Fibroblast of skin of scalp (primary cell): ENCODE measurements at regions not wholly inside any gene's neighbourhood (a gene's known extent, or its start where the extent isn't known, plus 50 kb on each side); places are given as distances from the start of the nearest gene placed in this dataset.

ENCODE experiments used
- DNase-seq: peaks from one replicate; pipeline ENCODE4 v3.0.0-alpha.2; 2013

DNA sequence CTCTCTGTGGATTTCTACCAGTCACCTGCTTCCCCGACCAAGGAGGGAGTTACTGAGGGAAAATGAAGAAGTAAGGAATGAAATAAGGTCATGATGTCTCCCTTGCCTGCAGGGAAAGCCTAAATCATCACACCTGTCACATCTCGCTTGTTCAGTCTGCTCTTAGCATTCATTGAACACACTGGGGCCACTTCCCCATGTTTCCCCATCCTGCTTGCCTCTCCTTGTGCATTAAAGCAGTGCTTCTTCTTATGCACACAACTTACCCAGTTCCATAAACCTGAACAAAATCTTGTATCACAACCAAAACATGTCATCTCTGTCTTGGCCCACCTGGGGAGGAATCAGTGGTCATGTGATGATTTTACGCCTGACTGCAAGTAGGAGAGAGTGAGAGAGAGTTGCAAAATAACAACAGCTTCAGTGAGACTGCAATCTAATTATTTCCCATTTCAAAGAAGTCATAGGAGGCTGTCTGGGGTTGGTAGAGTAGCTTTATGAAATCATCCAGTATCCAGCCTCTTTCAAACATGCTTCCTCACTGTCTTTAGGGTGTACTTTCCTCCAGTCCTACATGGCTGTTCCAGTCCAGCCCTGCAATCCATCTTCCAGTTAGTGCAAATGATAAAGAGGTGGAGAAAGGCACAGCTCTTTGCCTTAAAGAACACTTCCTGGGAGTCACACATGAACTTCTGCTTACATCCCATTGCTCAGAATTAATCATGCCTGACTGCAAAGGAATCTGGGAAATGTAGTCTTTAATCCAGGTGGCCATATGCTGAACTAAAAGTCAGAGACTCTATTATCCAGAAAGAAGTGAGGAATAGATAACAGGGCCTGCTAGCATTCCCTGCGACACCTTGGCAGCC, 220.1 kb downstream of the HAUS1 start:
- DNase-seq = peak; percentile 64

DNA sequence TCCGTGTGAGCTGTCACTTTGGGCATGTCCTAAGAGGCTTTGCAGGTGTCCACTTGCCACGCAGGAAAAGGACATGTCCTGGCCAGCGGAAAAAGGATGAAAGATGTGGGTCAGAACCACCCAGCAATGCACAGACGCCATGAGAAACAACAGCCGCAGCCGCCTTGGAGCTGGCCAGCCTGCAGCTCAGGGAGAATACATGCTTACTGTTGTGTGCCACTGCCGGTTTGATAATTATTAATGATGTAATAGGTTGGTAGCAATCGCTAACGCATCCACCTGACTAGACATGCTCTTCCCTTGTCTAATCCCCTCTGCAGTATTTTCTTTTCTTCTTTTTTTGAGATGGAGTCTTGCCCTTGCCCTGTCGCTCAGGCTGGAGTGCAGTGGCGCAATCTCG, 221.7 kb downstream of the HAUS1 start:
- no peak for DNase-seq

GRCh38 chr18:46329736-46330246, 225.6 kb downstream of the HAUS1 start:
- no peak for DNase-seq

DNA sequence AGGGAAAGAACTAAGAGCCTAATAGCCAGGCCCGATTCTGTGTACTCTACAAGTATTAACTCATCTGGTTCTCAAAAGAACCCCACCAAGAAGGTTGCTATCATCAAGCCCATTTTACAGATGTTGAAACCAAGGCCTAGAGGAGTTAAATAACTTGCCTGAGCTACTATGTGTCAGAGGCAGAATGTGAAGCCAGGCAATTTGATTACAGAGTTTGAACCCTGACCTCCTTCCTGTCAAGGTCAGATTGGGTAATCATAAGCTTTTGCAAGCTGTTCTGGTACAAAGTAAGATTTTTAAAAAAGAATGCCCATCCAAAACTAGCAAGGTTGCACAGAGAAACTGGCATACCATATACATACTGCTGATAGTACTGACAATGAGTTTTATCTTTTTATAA, 227.1 kb downstream of the HAUS1 start:
- DNase-seq = no peak

GRCh38 chr18:46332286-46332801, 228.2 kb downstream of the HAUS1 start:
- no peak for DNase-seq

GRCh38 chr18:46332921-46333341, 228.7 kb downstream of the HAUS1 start:
- no peak for DNase-seq

DNA sequence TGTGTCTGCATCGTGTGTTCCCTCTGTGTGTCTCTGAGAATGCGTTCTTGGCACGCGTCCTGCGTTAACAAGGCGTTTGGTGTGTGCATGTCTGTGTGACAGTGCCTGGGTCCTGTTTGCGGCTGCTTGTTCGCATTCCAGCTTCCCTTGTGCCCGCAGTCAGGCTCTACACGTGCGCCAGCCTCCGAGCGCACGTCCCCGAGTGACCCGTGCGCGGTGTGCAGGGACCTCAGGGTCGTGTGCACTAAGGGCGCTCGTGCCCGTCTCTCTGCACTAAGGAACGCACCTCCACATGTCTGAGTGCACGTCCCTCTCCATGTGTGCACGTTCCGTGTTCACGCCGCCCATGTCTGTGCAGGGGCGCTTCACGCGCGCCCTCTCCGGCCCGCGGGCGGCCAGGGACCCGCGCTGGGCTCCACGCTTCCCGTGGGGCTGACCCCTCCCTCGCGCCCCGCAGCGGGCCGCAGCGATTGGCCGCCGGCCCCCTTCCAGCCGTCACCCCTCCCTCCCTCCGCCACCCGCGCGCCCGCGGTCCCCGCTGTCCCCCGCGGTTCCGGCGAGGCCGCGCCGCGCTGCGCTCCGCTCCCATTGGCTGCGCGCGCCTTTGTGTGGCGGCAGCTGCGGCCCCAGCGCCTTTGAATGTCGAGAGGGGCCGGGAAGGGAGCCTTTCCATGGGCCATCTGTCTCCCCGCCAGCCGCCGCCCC, 229.4 kb downstream of the HAUS1 start:
- peak; percentile 41 for DNase-seq

DNA sequence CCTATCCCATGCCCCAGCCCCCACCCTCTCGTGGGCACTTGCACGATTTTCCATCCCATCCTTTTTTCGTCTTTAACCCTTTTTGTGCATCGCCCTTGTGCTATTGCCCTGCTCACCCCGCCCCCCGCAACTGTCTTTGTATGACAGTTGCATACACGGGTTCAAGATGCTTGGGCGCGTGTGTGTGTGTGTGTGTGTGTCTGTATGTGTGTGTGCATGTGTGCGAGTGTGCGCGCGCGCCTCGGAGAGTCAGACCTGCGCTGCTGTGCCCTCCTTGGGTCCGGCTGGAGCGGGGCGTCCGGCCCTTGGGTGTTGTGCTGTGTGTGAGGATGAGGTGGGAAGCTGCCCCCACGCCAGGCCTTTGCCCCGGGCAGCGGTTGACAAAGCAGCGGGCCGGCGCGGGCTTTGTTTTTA, 230.7 kb downstream of the HAUS1 start:
- peak; percentile 17 for DNase-seq

- DNase-seq = no peak
Measured at GRCh38 chr18:46335534-46336101, 231.4 kb downstream of the HAUS1 start.

- DNase-seq = no peak
Measured at GRCh38 chr18:46336278-46337111, 232.3 kb downstream of the HAUS1 start.

DNA sequence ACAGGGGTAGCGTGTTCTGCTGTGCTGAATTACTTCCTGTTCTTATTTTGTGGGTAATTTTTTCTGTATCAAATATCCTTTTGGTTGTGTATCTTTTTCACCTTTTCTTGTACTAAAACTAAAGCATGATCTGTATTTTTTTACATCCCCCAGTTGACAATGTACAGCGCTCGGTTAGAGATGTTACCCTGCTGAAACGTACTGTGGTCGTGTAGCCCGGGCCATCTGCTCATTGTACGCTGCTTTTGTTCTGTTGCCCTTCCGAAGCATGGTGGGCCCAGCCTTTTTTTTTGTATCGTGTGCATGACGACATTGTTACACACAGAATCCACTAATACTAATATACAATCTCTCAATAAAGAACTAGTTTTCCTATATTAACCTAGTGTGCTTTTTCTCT, 233.1 kb downstream of the HAUS1 start:
- no peak for DNase-seq

GRCh38 chr18:46338205-46338604, 234.0 kb downstream of the HAUS1 start:
- no peak for DNase-seq

- DNase-seq = no peak
Measured at GRCh38 chr18:46338766-46339165, 234.6 kb downstream of the HAUS1 start.

DNA sequence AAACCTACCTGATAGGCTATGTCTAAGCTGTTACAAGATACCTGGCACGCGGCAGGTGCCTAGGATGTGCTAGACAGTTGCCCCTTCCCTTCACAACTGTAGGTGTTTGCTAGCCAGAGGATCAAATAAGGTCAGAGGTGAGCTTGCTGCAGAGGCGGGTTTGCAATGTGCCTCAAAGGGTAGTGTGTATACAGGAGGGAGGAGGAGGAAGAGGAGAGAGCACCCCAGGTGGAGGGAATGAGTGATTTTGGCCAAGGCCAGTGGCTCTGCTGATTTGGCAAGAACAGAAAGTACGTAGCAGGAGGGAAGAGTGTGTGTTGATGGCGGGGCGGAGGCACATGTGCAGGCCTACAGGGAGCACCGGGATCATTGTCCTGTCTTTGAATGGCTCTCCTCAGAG, 236.5 kb downstream of the HAUS1 start:
- DNase-seq = no peak

DNA sequence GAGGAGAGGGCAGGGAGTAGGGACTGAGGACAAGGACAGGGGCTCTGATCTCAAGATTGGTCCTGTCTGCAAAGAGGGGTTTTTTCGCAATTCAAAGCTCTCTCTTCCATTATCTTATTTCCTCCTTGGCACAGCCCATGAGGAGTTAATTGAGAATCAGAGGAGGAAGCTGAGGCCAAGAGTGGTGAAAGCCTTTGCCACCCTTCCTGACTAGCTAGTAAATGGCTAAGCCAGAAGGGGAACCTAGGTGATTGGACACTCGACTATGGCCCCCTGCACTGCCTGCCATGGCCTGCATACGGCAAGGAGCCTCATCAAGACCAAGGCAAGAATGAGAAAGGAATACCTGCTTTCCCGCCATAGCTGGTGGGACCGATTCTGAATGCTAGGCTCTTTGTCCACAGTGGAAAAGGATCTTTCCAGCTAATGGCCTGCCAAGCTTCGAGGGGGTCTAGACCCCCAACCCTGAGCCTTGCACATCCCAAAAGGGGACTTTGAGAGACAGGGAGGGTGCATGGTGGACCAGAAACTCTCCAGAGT, 237.9 kb downstream of the HAUS1 start:
- DNase-seq = no peak

DNA sequence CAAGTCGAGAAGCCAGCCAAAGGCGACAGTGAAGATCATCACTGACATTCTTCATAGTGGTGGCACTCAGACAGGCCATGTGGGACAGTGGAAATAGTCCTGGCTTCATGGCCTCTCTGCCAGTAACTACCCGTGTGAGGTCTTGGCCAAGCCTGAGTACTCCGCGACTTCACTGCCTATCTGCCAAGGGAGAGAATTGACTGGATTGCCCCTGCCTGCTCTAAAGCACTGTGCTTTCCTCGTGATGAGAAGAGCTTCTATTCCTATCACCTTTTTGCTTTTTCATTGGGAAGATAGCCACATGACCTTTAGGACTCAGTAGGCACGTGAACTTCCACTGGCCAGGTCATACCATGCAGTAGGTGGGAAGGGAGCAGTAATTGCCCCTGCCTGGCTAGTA, 239.3 kb downstream of the HAUS1 start:
- no peak for DNase-seq

DNA sequence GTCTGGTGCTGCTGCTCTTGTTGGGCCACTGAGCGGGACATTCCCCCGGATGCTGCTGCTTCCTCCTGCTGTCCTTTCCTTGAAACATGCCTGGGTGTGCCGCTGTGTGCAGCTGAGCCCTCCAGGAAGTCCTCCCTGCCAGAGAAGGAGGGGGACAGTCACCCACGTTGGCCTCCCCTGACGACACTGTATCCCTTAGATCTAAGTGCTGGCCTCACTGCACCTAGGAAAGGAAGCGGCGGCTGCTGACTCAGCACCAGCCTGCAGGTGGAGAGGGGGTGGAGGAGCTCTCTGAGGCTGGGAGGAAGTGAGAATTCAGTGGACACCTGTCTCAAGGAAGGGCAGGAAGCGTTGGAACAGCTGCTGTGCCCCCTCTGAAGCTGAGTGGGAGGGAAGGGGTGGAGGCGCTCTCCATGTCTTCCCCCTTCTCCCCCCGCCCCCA, 239.8 kb downstream of the HAUS1 start:
- DNase-seq = no peak

GRCh38 chr18:46344416-46345180, 240.4 kb downstream of the HAUS1 start:
- no peak for DNase-seq

DNA sequence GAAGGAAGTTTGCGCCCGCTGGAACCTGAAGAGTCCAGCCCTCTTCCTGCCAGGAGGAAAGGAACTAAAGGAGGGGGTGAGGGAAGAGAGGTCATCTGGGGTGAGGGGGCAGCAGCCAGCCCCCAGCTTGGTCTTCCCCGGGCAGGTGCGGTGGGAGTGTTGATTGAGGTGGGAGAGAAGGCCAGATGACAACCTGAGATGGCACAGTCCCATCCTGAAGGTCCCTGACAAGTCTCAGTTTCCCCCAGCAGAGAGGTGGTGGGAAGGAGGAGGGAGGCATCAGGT, 240.9 kb downstream of the HAUS1 start:
- DNase-seq = no peak

- no peak for DNase-seq
Measured at GRCh38 chr18:46346213-46346612, 242.0 kb downstream of the HAUS1 start.

- no peak for DNase-seq
Measured at GRCh38 chr18:46346896-46347630, 242.9 kb downstream of the HAUS1 start.
